ENCODE measurements at regions not wholly inside any gene's neighbourhood (a gene's known extent, or its start where the extent isn't known, plus 50 kb on each side); places are given as distances from the start of the nearest gene placed in this dataset.

DNA sequence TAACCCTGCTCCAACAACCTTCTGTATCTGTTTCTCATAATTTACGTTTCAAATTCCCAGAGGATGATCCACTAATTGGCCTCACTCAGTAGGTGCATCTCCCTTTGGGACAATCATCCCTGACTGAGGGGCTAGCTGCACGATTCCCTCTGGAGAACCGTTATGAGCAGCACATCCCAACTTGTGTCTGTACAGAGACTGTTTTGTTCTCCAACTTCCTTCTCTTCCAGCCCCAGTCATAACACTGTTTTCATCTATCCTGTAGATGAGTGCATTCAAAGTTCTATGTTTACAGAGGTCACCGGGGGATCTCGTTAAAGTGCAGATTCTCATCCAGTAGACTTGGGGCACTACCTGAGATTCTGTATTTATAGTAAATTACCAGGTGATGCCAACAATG is 187.2 kb downstream of the REEP3 start:
- TF ChIP-seq, protein P1, sequence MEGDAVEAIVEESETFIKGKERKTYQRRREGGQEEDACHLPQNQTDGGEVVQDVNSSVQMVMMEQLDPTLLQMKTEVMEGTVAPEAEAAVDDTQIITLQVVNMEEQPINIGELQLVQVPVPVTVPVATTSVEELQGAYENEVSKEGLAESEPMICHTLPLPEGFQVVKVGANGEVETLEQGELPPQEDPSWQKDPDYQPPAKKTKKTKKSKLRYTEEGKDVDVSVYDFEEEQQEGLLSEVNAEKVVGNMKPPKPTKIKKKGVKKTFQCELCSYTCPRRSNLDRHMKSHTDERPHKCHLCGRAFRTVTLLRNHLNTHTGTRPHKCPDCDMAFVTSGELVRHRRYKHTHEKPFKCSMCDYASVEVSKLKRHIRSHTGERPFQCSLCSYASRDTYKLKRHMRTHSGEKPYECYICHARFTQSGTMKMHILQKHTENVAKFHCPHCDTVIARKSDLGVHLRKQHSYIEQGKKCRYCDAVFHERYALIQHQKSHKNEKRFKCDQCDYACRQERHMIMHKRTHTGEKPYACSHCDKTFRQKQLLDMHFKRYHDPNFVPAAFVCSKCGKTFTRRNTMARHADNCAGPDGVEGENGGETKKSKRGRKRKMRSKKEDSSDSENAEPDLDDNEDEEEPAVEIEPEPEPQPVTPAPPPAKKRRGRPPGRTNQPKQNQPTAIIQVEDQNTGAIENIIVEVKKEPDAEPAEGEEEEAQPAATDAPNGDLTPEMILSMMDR (conservative IDR thresholded peaks at IDR 0.05; ENCODE audit: control insufficient read depth, insufficient read depth, low read depth, low read length): no peak
- DNase-seq (ENCODE audit: low read depth): no peak
- H3K4me3 ChIP-seq (ENCODE audit: control insufficient read depth, low read depth, low read length): no peak overlapping the region

DNA sequence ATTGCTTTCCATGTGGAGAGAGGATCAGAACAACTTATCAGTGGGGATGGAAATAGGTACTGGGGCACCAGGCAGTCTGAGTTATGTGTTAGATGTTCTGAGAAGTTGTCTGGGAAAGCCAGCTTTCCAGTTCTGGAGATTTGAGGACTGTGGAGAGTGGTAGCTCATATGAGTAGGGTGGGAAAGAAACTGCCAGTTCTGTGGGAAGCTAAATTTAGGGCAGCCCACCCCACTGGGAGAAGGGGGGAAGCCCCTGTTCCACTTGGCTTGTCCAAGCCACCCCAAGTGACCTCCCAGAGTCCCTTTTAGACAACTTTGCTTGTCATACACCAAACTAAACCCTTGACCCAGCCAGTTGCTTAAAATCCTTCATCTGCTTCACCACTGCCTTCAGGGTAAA is 189.5 kb downstream of the REEP3 start:
- H3K4me3 ChIP-seq (ENCODE audit: control insufficient read depth, low read depth, low read length): no peak overlapping the region
- TF ChIP-seq, protein P1 (conservative IDR thresholded peaks at IDR 0.05; ENCODE audit: control insufficient read depth, insufficient read depth, low read depth, low read length): no peak
- DNase-seq (ENCODE audit: low read depth): no peak

DNA sequence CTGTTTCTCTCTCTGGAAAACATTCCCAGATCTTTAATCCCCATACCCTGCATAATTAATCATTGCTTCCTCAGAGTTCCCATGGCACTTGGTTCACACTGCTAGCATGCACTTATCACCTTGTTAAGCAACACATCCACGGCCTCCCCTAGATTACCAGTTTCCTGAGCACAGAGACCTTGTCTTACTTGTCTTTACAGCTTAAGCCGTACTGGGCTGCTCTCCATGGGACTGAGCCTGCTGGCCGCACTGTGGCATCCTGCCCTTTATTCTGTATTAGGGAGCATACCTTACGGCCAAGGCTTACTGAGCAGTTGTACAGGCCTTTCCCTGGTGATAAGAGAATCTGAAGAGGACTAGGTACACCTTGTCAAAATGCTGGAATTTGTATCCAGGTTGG is 190.2 kb downstream of the REEP3 start:
- H3K4me3 ChIP-seq (ENCODE audit: control insufficient read depth, low read depth, low read length): no peak overlapping the region
- TF ChIP-seq, protein P1 (conservative IDR thresholded peaks at IDR 0.05; ENCODE audit: control insufficient read depth, insufficient read depth, low read depth, low read length): no peak
- DNase-seq (ENCODE audit: low read depth): peak; percentile 60

DNA sequence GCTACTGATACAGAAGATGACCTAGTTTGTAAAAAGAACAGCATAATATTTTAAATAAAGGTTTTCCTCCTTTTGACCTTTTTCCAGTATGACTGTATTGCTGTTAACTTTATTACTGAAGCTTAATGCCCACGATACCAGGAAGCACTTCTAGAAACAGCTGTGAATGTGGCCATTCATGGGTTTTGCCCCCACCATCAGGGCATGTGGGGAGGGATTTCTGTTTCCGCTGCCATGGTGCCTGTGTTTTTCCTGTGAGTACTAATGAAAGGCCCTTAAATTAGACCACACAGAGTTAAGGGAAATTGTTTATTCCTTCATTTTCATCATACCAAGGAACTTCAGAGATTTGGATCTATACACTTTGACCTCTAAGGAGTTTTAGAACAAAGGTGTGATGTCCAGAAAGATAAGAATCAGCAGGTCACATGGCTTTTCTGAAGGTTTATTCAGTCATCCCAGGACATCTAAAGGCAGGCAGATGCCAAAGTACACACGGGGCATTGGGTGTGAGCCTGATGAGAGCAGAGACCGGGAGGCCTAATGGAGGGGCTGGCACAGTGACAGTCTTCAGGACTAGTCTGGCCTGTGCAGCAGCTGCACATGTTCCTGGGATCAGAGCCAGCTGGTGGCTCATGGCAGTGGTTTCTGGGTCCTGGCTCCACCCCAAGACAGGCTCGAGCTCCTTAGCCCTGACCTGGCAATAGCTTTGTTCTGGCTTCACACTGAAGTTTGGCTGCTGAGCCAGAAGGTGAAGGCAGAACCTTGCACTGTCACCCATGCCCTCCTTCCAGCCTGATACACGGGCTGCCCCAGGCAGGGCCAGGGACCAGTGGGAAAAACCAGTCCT is 190.9 kb downstream of the REEP3 start:
- DNase-seq (ENCODE audit: low read depth): peak; percentile 100
- TF ChIP-seq, protein P1 (conservative IDR thresholded peaks at IDR 0.05; ENCODE audit: control insufficient read depth, insufficient read depth, low read depth, low read length): no peak
- H3K4me3 ChIP-seq (ENCODE audit: control insufficient read depth, low read depth, low read length): no peak overlapping the region

DNA sequence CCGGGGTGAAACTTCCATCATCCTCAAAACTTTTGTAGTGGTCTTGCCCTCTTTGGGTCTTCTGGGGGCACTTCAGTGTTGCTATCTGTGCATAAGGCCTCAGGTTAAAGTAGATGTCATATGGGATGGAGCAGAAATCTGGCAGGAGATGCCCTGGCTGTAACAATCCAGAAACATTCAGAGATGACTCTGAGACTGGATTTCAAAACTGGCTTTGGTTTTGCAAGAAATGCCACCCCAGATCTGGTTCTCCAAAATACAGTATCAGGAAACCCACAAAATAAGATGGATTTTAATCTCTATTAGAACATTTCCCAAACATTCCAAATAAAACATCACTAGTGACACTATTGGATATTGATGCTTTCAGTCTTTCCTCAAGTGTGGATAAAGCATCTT is 191.5 kb downstream of the REEP3 start:
- TF ChIP-seq, protein P1 (conservative IDR thresholded peaks at IDR 0.05; ENCODE audit: control insufficient read depth, insufficient read depth, low read depth, low read length): no peak
- H3K4me3 ChIP-seq (ENCODE audit: control insufficient read depth, low read depth, low read length): no peak overlapping the region
- DNase-seq (ENCODE audit: low read depth): peak; percentile 63

DNA sequence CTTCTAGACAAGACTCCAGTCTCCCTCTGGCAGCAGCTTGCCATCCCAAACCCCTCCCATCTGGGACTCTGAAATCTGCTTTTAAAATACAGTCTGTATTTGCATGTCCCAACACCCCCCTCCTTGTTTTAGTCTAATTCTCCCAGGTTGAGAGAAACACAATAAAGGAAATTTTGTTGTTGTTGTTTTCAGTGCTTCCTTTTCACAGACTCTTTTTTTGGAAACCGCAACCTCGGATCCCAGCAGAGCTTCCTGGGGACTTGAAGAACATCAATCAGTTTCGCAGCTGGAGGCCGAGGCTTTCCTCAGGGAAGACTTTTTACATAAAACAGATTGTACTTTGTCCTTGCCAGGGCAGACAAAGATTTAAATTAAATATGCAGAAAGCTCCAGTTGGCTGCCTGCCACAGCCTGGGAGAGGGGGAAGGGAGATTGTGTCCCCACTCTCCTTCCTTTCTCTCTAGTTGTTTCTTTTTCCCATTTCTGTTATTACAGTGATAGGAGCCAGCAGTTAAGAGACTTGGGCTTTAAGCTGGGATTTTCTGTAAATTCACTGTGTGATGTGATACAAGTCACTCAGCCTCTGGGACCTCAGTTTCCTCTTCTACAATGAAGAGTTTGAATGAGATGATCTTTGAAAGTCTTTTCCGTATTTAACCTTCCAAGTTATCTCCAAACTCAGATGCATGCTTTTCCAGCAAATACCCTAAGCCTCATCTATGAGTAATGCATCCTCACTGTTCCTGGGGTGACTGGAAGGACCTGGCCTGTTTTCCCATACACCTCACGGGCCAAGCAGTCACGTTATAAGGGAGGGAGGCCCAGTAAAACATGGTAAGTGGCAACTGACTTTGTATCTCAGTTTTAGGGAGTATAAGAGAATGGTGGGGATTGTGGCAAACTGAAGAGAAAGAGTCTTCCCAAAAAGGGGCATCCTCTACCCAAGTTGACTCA is 192.3 kb downstream of the REEP3 start:
- TF ChIP-seq, protein P1 (conservative IDR thresholded peaks at IDR 0.05; ENCODE audit: control insufficient read depth, insufficient read depth, low read depth, low read length): no peak
- no peak overlapping the region for H3K4me3 ChIP-seq (ENCODE audit: control insufficient read depth, low read depth, low read length)
- peak; percentile 98 for DNase-seq (ENCODE audit: low read depth)

All from fibroblast of mammary gland (primary cell).